Astrocyte of the spinal cord (primary cell): ENCODE measurements at regions not wholly inside any gene's neighbourhood (a gene's known extent, or its start where the extent isn't known, plus 50 kb on each side); places are given as distances from the start of the nearest gene placed in this dataset.

ENCODE experiments used
- DNase-seq: peaks from one replicate; pipeline ENCODE4 v3.0.0; 2011; ENCODE audit warnings: low read depth, low spot score
- H3K4me3 ChIP-seq: 2 replicates; pipeline ENCODE4 v1.5.1; 2011; ENCODE audit warnings: low read depth, mild to moderate bottlenecking, low read length, moderate library complexity
- CTCF ChIP-seq: IDR thresholded peaks from 2 replicates; pipeline ENCODE4 v1.5.1; 2012; ENCODE audit warnings: low read depth, mild to moderate bottlenecking, low read length, inconsistent platforms
- in situ Hi-C: cut with HindIII; loops from 2 replicates; pipeline ENCODE4 v1.10.0; 2017; ENCODE audit warnings: low sequenced_read_pairs

DNA sequence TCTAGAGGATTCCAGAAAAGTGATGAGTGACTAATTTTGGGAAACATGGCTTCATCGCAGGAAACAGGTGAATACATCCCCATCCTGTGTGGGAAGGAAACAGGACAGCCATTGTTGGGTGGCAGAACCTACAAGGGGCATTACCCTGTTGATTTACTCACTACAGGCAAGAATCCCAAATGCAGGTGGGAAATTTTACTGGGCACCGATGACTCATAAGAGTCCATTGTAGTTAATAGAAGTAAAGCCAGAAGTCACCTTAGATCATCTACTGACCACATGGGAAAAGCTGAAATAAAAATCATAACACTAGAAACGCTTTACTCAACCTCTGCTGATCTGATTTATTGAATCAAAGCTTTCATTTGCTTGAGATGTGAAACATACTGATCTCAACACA, 136.4 kb downstream of the TRIML1 start:
- no peak for TF ChIP-seq CTCF
- H3K4me3 ChIP-seq = no peak overlapping the region
- in situ Hi-C loops = no loop called here
- DNase-seq = no peak

- in situ Hi-C loops = no loop called here
- TF ChIP-seq CTCF = no peak
- no peak overlapping the region for H3K4me3 ChIP-seq
- DNase-seq = no peak
These were observed 139.9 kb downstream of the TRIML1 start for GRCh38 chr4:188279184-188279583.

GRCh38 chr4:188282471-188283232, 143.4 kb downstream of the TRIML1 start:
- no peak for TF ChIP-seq CTCF
- H3K4me3 ChIP-seq = no peak overlapping the region
- DNase-seq = no peak
- in situ Hi-C loops = no loop called here

- no peak for TF ChIP-seq CTCF
- no peak overlapping the region for H3K4me3 ChIP-seq
- in situ Hi-C loops = no loop called here
- no peak for DNase-seq
These were observed 148.1 kb downstream of the TRIML1 start for GRCh38 chr4:188287169-188287894.

GRCh38 chr4:188289531-188290125, 150.4 kb downstream of the TRIML1 start:
- DNase-seq = no peak
- no peak for TF ChIP-seq CTCF
- no peak overlapping the region for H3K4me3 ChIP-seq
- in situ Hi-C loops = no loop called here

DNA sequence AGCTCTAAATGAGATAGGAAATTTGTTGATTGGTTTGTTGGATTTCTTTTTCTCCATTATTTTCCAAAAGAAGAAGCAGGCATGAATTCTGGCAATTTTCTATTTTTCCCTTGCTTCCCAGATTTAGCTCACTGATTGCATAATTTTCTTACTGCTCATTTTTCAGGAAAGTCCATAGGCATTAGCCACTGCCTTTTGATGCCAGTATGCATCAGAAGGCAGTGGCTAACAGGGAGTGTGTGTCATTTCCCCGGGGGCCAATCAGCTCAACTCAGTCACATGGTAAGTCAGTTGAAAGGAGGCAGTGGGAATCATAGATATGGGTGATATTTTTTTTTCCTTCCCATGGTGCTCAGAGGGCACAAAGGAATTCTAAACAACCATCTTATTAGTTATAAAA, 156.7 kb downstream of the TRIML1 start:
- no peak for DNase-seq
- H3K4me3 ChIP-seq = no peak overlapping the region
- in situ Hi-C loops = no loop called here
- no peak for TF ChIP-seq CTCF
